ENCODE measurements at regions not wholly inside any gene's neighbourhood (a gene's known extent, or its start where the extent isn't known, plus 50 kb on each side); places are given as distances from the start of the nearest gene placed in this dataset.

DNA sequence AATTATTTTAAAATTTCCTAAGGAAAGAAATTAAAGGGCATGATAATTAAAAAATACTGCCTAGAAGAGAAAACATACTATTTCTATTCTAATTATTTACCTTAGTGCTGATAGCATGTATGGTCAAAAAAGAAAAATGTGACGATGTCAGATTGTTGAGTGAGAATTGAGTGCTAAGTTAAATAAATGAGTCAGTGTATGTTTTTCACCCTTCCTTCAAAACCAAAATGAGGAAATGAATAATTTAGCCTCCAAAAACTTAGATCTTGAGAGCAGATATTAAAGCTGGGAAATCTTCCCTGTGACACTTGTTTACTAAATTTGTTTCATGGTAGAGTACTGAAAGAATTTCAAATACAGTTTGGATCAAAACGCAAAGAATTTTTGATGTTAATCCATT, 58.6 kb upstream of the NYAP2 start:
- H3K9me3 ChIP-seq (replicated peaks; ENCODE audit: control insufficient read depth, insufficient read depth, low read depth, low read length): no peaks in the 10 kb centered on the region
- CTCF ChIA-PET (ENCODE audit: low intra/inter-chr PET ratio): no interaction called here
- FAIRE-seq (no peak), DNase-seq (ENCODE audit: extremely low read depth in 1 of 4, low spot score in 3 of 4) (no peak), ATAC-seq (no peak)
- no peak overlapping the region for H3K9ac ChIP-seq (ENCODE audit: insufficient read depth in 1 of 2, low read depth in 2 of 2, low read length in 2 of 2)
- POLR2A ChIA-PET: no interaction called here
- no peak overlapping the region for H2AFZ ChIP-seq (ENCODE audit: low read depth, low read length)
- H3K79me2 ChIP-seq (ENCODE audit: control insufficient read depth, insufficient read depth, low read length): no peaks in the 10 kb centered on the region
- H3K4me1 ChIP-seq (replicated peaks in 1 of 2; ENCODE audit: control insufficient read depth in 2 of 2, insufficient read depth in 2 of 2, low read length in 2 of 2): no peaks in the 10 kb centered on the region
- WGBS (ENCODE audit: insufficient coverage, low coverage, missing lambda C conversion rate): 7% methylated on average over 2 of the region's 2 CpGs
- in situ Hi-C loops (cut with MboI): no loop called here
- intact Hi-C loops (cut with micrococcal nuclease): no loop called here
- no peaks in the 10 kb centered on the region for H3K36me3 ChIP-seq (ENCODE audit: control insufficient read depth, insufficient read depth, low read length)
- BruUV-seq (replicated peaks): no TSS peak
- no peak for TF ChIP-seq ZNF696 (CRISPR knock-in tag; conservative IDR thresholded peaks at IDR 0.05)
- TF ChIP-seq BRCA1 (IDR thresholded peaks at IDR 0.05): no peak
- no peak for TF ChIP-seq BRCA1 (CRISPR knock-in tag; IDR thresholded peaks at IDR 0.05)
- H3K27me3 ChIP-seq (ENCODE audit: control insufficient read depth in 2 of 2, insufficient read depth in 2 of 2, low read length in 2 of 2): no peaks in the 10 kb centered on the region
- no peak overlapping the region for H3K27ac ChIP-seq (ENCODE audit: extremely low read depth, low read depth, low read length)
- H3K4me2 ChIP-seq (ENCODE audit: insufficient read depth, low read length): no peak overlapping the region
- no peaks in the 10 kb centered on the region for H3K9me1 ChIP-seq (ENCODE audit: control insufficient read depth, insufficient read depth, low read length)
- H4K20me1 ChIP-seq (replicated peaks; ENCODE audit: control insufficient read depth, insufficient read depth, low read length): no peaks in the 10 kb centered on the region
- no peak overlapping the region for H3K4me3 ChIP-seq

GRCh38 chr2:225337183-225337582, 62.3 kb upstream of the NYAP2 start:
- ATAC-seq: no peak
- intact Hi-C loops (cut with micrococcal nuclease): no loop called here
- TF ChIP-seq XRCC4 (IDR thresholded peaks at IDR 0.05; ENCODE audit: extremely low read depth, insufficient read depth, insufficient read length) (no peak), MCM3 (IDR thresholded peaks at IDR 0.05) (no peak), SIN3A (IDR thresholded peaks at IDR 0.05; ENCODE audit: borderline replicate concordance in 2 of 2, control insufficient read depth in 1 of 2, low read depth in 2 of 2, low read length in 2 of 2) (no peak), RHOXF2B (CRISPR knock-in tag; conservative IDR thresholded peaks at IDR 0.05) (no peak), SREBF1 (IDR thresholded peaks at IDR 0.05; ENCODE audit: borderline replicate concordance, low read depth, low read length) (no peak)
- TF ChIP-seq, protein P1, sequence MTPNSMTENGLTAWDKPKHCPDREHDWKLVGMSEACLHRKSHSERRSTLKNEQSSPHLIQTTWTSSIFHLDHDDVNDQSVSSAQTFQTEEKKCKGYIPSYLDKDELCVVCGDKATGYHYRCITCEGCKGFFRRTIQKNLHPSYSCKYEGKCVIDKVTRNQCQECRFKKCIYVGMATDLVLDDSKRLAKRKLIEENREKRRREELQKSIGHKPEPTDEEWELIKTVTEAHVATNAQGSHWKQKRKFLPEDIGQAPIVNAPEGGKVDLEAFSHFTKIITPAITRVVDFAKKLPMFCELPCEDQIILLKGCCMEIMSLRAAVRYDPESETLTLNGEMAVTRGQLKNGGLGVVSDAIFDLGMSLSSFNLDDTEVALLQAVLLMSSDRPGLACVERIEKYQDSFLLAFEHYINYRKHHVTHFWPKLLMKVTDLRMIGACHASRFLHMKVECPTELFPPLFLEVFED (CRISPR knock-in tag; conservative IDR thresholded peaks at IDR 0.05): no peak
- TF ChIP-seq, protein P2, sequence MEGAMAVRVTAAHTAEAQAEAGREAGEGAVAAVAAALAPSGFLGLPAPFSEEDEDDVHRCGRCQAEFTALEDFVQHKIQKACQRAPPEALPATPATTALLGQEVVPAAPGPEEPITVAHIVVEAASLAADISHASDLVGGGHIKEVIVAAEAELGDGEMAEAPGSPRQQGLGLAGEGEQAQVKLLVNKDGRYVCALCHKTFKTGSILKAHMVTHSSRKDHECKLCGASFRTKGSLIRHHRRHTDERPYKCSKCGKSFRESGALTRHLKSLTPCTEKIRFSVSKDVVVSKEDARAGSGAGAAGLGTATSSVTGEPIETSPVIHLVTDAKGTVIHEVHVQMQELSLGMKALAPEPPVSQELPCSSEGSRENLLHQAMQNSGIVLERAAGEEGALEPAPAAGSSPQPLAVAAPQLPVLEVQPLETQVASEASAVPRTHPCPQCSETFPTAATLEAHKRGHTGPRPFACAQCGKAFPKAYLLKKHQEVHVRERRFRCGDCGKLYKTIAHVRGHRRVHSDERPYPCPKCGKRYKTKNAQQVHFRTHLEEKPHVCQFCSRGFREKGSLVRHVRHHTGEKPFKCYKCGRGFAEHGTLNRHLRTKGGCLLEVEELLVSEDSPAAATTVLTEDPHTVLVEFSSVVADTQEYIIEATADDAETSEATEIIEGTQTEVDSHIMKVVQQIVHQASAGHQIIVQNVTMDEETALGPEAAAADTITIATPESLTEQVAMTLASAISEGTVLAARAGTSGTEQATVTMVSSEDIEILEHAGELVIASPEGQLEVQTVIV (CRISPR knock-in tag; IDR thresholded peaks at IDR 0.05; ENCODE audit: borderline replicate concordance): no peak
- TF ChIP-seq, protein P3, sequence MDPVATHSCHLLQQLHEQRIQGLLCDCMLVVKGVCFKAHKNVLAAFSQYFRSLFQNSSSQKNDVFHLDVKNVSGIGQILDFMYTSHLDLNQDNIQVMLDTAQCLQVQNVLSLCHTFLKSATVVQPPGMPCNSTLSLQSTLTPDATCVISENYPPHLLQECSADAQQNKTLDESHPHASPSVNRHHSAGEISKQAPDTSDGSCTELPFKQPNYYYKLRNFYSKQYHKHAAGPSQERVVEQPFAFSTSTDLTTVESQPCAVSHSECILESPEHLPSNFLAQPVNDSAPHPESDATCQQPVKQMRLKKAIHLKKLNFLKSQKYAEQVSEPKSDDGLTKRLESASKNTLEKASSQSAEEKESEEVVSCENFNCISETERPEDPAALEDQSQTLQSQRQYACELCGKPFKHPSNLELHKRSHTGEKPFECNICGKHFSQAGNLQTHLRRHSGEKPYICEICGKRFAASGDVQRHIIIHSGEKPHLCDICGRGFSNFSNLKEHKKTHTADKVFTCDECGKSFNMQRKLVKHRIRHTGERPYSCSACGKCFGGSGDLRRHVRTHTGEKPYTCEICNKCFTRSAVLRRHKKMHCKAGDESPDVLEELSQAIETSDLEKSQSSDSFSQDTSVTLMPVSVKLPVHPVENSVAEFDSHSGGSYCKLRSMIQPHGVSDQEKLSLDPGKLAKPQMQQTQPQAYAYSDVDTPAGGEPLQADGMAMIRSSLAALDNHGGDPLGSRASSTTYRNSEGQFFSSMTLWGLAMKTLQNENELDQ (CRISPR knock-in tag; IDR thresholded peaks at IDR 0.05; ENCODE audit: borderline replicate concordance): no peak

More at GRCh38 chr2:225337183-225337582, 62.3 kb upstream of the NYAP2 start:
- DNase-seq (ENCODE audit: extremely low read depth in 1 of 4, low spot score in 3 of 4): no peak
- Histone ChIP-seq H3K9me3 (replicated peaks; ENCODE audit: control insufficient read depth, insufficient read depth, low read depth, low read length) (no peaks in the 10 kb centered on the region), H3K4me3 (no peak overlapping the region), H3K9me1 (ENCODE audit: control insufficient read depth, insufficient read depth, low read length) (no peaks in the 10 kb centered on the region), H3K4me2 (ENCODE audit: insufficient read depth, low read length) (no peak overlapping the region), H3K27me3 (ENCODE audit: control insufficient read depth in 2 of 2, insufficient read depth in 2 of 2, low read length in 2 of 2) (no peaks in the 10 kb centered on the region), H3K27ac (ENCODE audit: extremely low read depth, low read depth, low read length) (no peak overlapping the region), H3K9ac (ENCODE audit: insufficient read depth in 1 of 2, low read depth in 2 of 2, low read length in 2 of 2) (no peak overlapping the region), H4K20me1 (replicated peaks; ENCODE audit: control insufficient read depth, insufficient read depth, low read length) (no peaks in the 10 kb centered on the region), H3K79me2 (ENCODE audit: control insufficient read depth, insufficient read depth, low read length) (no peaks in the 10 kb centered on the region), H3K36me3 (ENCODE audit: control insufficient read depth, insufficient read depth, low read length) (no peaks in the 10 kb centered on the region), H3K4me1 (replicated peaks in 1 of 2; ENCODE audit: control insufficient read depth in 2 of 2, insufficient read depth in 2 of 2, low read length in 2 of 2) (no peaks in the 10 kb centered on the region), H2AFZ (ENCODE audit: low read depth, low read length) (no peak overlapping the region)
- no TSS peak for BruUV-seq (replicated peaks)
- POLR2A ChIA-PET: no interaction called here
- CTCF ChIA-PET (ENCODE audit: low intra/inter-chr PET ratio): no interaction called here
- WGBS (ENCODE audit: insufficient coverage, low coverage, missing lambda C conversion rate): 0% methylated on average over 1 of the region's 1 CpG
- no peak for FAIRE-seq
- in situ Hi-C loops (cut with MboI): no loop called here
